RPMI8226 (cell line): ENCODE measurements at regions not wholly inside any gene's neighbourhood (a gene's known extent, or its start where the extent isn't known, plus 50 kb on each side); places are given as distances from the start of the nearest gene placed in this dataset.
A peak's percentile ranks its signal among the peaks of the same experiment; 100 is the strongest.

Experiments used
- DNase-seq: peaks from one replicate; pipeline ENCODE4 v3.0.0-alpha.2; 2015

DNA sequence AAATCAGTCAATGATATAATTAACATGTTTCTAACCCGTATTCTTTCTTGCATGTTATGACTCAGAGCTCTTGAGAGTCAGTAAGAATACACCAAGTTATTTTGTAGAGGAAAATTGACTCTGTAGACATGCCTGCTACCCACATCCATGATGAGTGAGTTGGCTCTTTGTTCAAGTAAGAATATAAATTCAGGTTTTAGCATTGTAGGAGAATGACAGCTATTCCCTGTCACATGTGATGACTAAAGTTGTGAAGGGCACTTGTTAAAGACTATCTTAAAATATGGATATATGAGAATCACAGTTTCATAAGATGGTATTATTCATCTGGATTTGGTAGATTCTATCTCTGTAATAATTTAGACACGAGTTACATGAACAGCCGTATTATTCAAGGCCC lies 209.1 kb downstream of the CCDC59 start:
- no peak for DNase-seq

DNA sequence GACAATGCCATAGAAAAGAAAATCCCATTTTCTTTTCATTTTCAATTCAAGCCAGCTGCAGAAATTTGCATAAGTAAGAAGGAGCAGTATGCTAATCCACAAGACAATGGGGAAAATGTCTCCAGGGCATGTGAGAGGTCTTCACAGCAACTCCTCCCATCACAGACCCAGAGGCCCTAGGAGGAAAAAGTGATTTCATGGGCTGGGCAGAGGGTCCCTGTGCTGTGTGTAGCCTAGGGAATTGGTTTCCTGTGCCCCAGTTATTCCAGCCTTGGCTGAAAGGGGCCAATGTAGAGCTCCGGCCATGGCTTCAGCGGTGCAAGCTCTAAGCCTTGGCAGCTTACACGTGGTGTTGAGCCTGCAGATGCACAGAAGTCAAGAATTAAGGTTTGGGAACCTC lies 211.4 kb downstream of the CCDC59 start:
- no peak for DNase-seq

DNA sequence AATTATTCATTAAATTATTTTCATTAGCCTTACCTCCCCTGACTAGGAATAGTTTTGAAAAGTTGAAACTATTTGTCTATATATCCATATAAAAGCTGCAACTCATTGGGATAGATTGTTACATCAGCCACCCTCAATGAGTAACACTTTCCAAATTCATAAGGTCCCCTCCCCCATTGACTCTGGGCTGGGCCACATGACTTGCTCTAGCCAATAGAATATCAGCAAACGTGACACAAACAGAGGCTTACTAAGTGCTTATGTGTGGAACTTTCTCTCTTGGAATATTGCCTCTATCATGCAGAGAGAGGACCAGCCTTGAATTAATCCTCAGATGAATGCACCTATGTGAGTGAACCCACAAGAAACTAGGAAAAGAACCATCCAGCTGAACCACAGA lies 213.7 kb downstream of the CCDC59 start:
- DNase-seq = no peak

DNA sequence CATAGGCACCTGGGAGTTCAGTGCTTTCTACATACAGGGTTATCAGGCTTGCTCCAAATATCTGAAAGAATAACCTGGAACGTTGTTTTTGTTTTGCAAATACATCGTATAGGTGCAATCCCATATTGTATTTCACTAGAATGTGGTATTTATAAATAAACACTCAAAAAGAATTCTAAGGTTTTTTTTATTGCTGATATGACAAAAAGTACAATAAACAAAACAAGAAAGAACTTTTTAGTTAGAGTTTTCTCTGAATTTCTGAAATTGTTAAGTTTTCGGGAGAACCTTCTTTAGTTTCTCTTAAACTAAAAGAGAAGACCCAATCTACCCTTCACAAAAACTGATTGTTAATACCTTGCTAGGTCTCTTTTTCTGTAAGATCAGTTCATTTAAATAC lies 225.8 kb downstream of the CCDC59 start:
- DNase-seq = no peak

DNA sequence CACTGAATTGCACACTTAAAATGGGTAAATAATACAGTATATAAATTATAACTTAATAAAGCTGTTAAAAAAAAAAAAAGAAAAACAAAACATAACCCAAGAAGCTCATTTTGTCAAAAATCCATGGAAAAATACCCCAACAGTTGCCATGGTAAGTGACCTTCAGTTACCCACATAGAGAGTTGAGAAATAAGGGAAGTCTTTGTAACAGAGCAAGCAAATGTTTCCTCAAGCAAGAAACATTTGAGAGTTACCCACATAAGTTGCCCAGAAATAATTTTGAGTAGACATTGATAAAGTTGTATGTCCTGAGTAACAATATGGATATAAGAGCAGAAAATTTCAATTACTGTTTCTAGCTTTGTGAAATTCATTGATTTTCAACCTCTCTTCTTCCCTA lies 227.4 kb downstream of the CCDC59 start:
- DNase-seq = no peak

DNA sequence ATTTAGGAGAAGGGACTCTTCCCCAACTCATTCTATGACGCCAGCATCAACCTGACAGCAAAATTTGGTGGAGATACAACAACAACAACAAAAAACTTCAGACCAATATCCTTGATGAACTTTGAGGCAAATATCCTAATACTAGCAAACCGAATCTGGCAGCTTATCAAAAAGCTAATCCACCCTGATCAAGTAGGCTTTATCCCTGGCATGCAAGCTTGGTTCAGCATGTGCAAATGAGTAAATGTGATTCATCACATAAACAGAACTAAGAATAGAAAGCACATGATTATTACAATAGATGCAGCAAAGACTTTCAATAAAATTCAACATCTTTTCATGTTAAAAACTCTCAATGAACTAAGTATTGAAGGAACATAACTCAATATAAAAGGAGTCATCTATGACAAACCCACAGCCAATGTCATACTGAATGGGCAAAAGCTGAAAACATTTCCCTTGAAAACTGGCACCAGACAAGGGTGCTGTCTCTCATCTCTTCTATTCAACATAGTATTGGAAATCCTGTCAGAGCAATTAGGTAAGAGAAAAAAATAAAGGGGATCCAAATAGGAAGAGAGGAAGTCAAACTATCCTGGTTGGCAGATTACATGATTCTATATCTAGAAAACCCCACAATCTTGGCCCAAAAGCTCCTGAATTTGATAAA lies 233.3 kb downstream of the CCDC59 start:
- DNase-seq = no peak

DNA sequence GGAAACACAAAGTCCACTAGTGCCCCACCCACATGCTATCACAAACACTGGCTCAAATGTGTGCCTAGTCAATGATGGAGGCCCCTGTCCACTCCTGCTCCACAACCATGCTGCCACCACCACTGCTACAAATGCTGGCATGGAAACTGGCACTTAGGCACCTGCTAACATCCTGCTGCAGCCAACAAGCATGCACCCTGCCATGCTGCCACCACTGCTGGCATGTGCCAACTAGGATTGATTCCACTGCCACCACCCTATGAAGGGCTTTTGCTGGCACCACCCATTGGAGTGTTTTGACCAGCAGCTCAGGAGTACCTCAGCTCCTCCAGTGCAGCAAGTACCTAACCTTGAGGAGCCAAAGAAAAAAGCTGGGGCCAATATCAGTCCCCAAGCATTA lies 236.6 kb downstream of the CCDC59 start:
- no peak for DNase-seq

DNA sequence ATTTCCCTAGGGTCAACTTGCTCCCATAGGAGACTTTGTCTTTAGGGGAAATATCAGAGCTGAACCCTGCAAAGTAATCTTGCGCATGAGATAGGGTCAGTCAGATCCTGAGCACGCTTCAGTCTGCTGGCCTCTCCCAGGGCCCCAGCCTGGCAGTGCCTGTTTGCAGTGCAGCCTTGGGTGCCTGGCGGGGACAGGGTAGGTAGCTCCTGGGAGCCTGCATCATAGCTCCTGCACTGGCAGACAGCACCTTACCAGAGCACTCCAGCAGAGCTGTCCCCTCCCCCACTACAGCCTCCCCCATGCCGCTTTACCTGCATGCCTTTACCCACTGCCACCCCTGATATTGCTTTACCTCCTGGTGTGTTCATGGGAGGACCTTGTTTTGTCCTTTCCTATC lies 237.3 kb downstream of the CCDC59 start:
- no peak for DNase-seq

DNA sequence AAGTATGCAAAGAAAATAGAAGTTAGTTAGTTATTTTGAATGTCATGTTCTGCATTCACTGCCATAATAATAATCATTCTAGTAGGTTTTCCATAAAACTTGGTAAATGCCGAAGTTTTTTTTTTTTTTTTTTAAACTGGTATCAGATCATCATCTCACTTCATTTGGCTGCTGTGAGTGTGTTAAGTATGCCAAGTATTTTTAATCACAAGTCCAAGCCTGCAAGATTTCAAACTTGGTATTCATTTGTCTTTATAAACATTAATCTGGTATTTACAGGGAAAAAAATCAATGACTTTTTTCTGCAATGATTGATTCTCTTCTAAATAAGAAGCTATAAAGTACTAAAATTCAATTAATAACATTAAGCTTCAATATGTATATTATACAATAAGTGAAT lies 248.9 kb downstream of the CCDC59 start:
- DNase-seq = no peak

DNA sequence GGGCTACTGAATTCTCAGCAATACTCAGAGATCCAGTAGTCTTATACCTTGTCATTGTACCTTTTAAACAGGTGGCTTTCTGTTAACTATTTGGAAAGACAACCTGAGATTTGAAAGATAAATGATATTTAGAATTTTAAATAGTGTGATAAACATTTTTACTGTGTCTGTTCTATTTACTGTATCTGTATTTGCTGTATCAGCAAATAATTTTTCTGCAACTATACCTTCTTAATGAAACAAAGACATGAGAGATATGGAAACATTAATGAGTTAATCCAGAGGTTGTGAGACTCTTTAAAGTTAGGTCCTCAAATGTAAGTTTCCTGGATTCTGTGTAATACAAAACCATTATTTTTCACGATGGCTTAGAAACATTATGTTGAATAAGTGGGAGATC lies 249.6 kb downstream of the CCDC59 start:
- no peak for DNase-seq

DNA sequence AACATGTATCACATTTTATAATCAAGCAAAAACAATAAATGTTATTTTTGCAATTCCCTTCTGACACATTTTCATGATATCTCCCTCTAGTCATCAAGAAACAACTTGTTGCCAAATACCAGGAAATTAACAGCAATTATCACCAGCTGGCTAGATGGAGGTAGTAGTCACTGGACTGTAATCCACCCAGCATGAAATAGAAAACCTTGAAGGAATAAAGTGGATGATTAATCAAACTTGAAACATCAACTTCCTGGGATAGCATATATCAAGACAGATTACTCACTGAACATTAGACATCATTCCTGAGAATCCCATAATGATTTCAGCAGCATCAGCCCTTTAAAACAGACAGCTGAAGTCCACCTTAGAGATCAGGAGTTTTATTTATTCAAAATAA lies 259.0 kb downstream of the CCDC59 start:
- DNase-seq = no peak

DNA sequence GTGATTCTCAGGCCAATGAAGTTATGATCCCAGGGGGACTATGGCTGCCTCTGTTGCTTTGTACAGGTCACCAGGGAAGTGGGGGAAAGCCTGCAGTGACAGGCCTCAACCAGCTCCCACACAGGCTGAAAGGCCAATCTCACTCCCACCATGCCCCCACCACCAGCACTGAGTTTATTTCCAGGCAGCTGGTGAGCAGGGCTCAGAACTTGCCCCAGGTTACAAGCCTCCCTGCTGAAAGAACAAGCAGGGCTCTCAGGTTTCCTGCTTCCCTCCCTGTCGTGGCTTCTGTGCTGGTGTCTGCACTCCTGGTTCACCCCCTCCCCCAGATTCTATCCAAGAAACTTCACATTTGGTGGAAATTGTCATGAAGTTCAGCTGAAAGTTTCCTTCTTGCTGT lies 260.3 kb downstream of the CCDC59 start:
- DNase-seq = no peak

DNA sequence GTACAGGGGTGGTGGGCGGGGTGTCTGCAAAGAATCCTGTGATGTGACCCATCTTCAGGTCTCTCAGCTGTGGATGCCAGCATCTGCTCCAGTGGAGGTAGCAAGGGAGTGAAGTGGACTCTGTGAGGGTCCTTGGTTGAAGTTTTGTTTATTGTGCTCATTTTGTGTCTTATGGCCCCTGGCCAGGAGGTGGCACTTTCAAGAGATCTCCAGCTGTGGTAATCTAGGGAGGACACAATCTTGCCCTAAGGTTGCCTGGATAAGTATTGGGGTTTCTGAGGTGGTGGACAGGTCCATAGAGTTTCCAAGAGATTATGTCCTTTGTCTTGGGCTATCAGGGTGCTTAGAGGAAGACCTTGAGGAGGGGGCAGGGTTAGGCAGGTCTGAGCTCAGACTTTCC lies 260.7 kb downstream of the CCDC59 start:
- DNase-seq = no peak

DNA sequence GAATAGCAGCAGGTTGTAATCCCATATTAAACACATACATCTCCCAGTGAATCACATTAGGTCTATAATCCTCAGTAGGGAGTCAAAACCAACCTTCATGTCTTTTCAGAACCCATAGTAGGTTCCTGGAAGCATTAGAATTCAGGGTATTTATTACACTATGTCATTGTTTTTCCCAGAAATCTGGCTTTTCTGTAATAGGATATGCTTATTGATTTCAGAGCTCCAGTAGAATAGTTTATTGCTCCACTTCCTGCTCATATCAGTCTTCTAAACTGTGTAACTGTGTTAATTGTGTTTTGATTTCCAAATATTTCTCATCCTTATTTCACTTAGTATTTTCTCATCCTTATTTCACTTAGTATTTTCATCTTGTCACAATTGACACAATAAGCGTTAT lies 268.0 kb downstream of the CCDC59 start:
- DNase-seq = no peak

DNA sequence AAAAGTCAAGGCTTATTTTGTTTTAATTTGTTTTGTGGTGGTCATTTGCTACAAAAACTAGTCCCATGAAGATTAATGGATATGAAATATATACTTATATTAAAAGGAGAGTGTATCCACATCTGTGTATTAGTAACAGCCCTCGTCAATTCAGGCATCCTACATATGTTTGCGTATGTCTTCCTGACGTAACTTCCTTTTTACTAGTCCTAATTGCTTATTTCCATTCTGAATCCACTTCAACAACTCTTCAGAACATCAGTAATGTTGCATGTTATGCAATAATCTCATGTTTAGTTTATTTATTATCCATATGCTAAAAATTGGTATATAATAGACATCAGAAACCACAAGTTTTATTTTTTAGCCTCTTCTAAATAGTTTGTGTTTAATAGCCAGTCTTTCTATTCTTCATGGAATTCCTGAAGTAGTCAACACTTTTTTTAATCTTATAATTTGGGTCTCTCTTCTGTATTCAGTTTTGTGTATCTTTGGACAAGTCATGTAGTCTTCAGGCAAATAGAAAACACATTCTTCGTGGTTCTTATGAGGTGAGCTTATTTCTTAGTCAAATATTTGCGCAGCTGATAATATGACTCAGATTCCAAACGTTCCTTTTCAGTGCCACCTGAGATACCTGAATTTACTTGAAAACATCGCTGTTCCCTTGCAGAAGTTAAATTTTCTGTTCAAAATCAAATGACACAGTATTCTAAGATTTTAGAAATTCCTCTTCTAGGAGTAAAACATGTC lies 268.6 kb downstream of the CCDC59 start:
- DNase-seq = no peak

DNA sequence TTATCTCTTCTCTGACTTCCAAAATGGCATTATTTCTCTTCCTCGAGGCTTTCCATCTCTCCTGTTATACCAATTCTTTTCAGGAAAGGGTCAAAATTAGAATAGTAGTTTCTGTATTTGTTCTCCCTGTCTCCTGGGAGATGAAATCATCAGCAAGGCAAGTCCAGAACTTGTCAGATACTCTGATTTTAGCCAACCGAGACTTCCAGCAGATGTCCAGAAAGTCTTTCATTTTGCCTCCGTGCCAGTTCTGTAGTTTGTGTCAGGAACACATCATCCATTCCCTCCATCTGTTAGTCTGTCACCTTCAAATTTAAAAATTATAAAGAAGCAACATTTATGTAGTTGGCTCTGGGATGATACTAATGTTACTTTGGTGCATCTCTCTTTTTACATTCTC lies 275.7 kb downstream of the CCDC59 start:
- no peak for DNase-seq

DNA sequence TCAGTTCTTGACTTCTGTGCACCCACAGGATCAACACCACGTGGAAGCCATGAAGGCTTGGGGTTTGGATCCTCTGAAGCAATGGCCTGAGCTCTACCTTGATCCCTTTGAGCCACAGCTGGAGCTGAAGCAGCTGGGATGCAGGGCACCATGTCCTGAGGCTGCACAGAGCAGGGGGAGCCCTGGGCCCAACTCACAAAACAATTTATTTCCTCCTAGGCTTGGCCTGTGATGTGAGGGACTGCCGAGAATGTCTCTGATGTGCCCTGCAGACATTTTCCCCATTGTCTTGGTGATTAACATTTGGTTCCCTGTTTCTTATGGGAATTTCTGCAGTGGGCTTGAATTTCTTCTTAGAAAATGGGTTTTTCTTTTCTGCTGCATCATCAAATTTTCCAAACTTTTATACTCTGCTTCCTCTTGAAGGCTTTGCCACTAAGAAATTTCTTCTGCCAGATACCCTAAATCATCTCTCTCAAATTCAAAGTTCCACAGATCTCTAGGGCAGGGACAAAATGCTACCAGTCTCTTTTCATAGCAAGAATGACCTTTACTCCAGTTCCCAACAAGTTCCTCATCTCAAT lies 288.2 kb downstream of the CCDC59 start:
- DNase-seq = no peak

DNA sequence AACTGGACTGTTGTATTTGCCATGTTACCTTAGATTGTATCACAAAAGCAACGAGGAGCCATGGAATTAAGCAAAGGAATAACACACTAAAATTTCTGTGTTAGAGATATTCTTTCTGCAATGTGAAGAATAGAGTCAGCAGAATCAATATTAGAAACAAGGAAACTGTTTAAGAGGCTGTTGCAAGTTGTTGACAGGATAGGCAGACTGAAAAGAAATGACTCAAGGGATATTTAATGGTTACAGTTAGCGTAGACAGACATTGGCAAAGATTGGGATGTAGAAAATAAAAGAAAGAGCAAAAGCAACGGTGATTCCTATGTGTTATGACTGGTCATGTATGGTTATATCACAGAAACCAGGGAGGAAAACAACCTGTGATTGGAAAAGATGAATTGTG lies 299.0 kb upstream of the PPFIA2 start:
- DNase-seq = no peak

DNA sequence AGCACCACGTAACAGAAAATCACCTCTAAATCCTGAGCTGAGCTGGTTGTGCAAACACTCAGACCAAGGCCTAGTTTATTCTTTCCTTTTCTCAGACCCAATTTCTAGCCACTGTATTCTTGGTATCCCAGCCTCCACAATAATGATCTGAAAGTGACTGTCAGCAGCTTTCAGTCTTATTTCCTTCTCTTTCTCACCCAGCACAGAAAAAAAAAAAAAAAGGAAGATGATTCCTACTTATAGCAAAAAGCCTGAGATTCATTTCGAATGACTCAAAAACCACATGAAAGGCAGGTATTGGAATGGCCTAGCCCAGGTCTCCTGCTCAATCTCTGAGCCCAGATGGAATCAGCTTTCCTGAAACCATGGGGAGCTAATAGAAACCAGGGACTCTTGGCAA lies 298.6 kb upstream of the PPFIA2 start:
- peak; percentile 72 for DNase-seq

DNA sequence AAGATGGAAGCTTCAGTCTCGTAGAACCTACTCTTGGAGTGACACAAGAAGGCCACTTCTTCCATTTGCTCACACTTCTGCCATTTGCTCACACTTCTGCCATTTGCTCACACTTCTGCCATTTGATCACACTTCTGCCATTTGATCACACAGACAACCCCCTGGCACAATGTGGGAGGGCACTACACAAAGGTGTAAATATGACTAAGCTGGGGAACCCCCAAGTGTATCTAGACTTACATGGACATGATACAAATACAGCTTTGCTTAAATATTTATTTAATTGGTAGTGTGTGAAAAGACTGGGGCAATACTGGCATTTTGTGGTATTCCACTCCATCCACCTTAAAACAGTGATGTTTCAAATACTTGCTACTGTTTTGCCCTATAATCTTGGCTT lies 296.2 kb upstream of the PPFIA2 start:
- DNase-seq = no peak

DNA sequence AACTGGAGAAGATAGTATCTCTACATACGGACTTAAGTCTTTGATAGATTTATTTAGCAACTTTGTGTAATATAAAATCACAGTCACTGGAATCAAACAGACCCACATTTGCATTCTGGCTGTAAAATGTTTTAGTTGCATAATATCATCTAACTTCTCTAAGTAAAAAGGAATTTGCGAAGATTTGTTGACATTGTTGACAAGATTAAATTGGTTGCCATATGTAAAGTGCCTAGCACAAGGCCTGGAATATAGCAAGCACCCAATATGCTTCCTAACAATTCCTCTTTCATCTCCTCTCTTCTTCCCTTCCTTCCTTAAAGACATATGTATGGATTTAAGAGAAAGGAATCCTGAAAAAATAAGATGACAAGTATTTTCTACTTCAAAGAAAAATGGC lies 295.4 kb upstream of the PPFIA2 start:
- no peak for DNase-seq

DNA sequence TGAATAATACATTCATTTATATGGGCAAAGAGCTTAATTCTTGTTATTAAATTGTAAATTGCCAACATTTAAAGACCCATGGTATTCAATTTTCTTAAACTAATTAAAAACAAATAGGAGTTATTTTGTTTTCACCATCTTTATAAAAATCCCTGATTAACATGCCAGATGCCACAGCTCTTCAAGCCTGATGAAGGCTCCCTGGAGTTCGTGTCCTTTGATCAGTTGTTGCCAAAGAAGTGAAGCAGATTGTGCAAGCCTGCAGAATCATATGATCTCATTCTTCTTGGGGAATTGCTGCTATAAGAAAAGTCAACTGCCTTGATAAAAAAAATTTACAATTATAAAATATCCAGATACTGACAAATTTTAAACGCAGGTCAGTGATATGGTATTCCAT lies 288.3 kb upstream of the PPFIA2 start:
- DNase-seq = no peak

DNA sequence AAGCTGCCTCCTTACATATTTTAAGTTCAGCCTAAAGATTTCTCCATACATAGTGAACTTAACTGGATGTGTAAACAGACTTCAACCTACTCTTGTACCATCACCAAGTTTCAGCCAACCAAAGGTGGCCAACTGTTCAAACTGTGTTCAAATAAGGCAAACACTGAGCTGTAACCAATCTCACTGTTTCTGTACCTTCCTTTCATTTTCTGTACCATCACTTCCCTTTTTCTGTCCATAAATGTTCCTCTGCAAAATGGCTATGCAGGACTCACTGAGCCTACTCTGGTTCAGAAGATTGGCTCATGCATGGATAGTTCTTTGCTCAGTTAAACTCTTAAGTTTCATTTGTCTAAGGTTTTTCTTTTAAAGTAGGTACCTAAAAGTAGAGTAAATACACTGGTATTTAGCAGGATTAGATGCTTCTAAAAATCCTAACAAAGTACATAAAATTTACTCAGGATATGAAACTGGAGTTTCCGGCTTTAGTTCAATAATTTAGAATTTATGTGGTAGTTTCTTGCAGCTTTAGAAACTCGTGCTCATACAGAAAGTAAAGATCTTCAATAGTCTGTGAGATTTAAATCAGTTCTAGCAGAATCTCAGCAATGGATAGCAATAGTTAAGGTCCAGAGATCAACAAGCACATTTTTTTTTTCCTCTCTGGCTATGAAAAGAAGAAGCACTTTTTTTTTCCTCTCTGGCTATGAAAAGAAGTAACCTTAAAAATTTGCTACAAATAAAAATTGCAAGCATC lies 282.0 kb upstream of the PPFIA2 start:
- DNase-seq = peak; percentile 15

DNA sequence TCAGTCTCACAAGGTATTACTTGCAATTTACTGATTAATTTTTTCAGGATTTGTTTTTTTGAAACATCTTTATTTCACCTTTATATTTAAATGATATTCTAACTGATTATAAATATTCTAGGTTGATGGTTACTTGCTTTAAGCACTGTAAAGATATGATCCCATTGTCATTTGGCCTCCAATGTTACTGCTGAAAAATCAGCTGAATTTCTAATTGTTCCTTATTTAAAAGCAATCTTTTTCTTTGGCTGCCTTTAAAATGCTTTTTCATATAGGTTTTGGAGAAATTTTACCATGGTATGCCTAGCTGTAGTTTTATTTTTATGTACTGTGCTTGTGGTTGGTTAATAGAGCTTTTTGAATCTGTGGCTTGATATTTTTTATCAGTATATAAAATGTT lies 275.6 kb upstream of the PPFIA2 start:
- no peak for DNase-seq
